SK-MEL-5 (cell line): ENCODE measurements at regions not wholly inside any gene's neighbourhood (a gene's known extent, or its start where the extent isn't known, plus 50 kb on each side); places are given as distances from the start of the nearest gene placed in this dataset.

Source experiments
- DNase-seq: peaks from one replicate; pipeline ENCODE4 v3.0.0-alpha.2; 2016; ENCODE audit warnings: low read depth, low spot score
- in situ Hi-C: cut with HindIII; loops from 2 replicates; pipeline ENCODE4 v1.10.0; 2016; ENCODE audit warnings: low sequenced_read_pairs, high pct_unique_total_duplicates, low pct_unique_long_range_greater_than_20kb

- in situ Hi-C loops, result no loop called here
- no peak for DNase-seq
Observed at GRCh38 chr9:89881431-89881830, 276.6 kb downstream of the GADD45G start.

- in situ Hi-C loops, result no loop called here
- DNase-seq, result no peak
Observed at GRCh38 chr9:89882930-89883361, 278.1 kb downstream of the GADD45G start.

- in situ Hi-C loops, result no loop called here
- no peak for DNase-seq
Observed at GRCh38 chr9:89883401-89884341, 278.9 kb downstream of the GADD45G start.

GRCh38 chr9:89884356-89885083, 279.7 kb downstream of the GADD45G start:
- no peak for DNase-seq
- in situ Hi-C loops, result no loop called here

GRCh38 chr9:89885156-89885555, 280.3 kb downstream of the GADD45G start:
- in situ Hi-C loops, result no loop called here
- no peak for DNase-seq

- in situ Hi-C loops, result no loop called here
- no peak for DNase-seq
Observed at GRCh38 chr9:89886281-89886700, 281.5 kb downstream of the GADD45G start.

GRCh38 chr9:89887286-89887685, 282.5 kb downstream of the GADD45G start:
- in situ Hi-C loops, result no loop called here
- DNase-seq, result no peak

GRCh38 chr9:89888233-89888632, 283.4 kb downstream of the GADD45G start:
- in situ Hi-C loops, result no loop called here
- DNase-seq, result no peak

GRCh38 chr9:89888677-89889076, 283.9 kb downstream of the GADD45G start:
- in situ Hi-C loops, result no loop called here

GRCh38 chr9:89889865-89890264, 285.1 kb downstream of the GADD45G start:
- in situ Hi-C loops, result no loop called here
- no peak for DNase-seq

More at GRCh38 chr9:89888677-89889076, 283.9 kb downstream of the GADD45G start:
- DNase-seq, result no peak

- no peak for DNase-seq
- in situ Hi-C loops, result no loop called here
Observed at GRCh38 chr9:89890326-89890980, 285.6 kb downstream of the GADD45G start.

- in situ Hi-C loops, result no loop called here
- DNase-seq, result no peak
Observed at GRCh38 chr9:89891221-89891590, 286.4 kb downstream of the GADD45G start.

- in situ Hi-C loops, result no loop called here
- DNase-seq, result no peak
Observed at GRCh38 chr9:89891591-89892304, 286.9 kb downstream of the GADD45G start.

GRCh38 chr9:89892920-89893319, 288.1 kb downstream of the GADD45G start:
- in situ Hi-C loops, result no loop called here
- no peak for DNase-seq

- no peak for DNase-seq
- in situ Hi-C loops, result no loop called here
Observed at GRCh38 chr9:89893886-89894285, 289.1 kb downstream of the GADD45G start.

GRCh38 chr9:89896806-89897340, 292.1 kb downstream of the GADD45G start:
- in situ Hi-C loops, result no loop called here
- DNase-seq, result no peak

GRCh38 chr9:89899573-89899972, 294.8 kb downstream of the GADD45G start:
- no peak for DNase-seq
- in situ Hi-C loops, result no loop called here
